A673 (cell line): ENCODE measurements at regions not wholly inside any gene's neighbourhood (a gene's known extent, or its start where the extent isn't known, plus 50 kb on each side); places are given as distances from the start of the nearest gene placed in this dataset.

Source experiments
- BruUV-seq: library from RNA; stranded (reverse); fragments of 400-500 nt; replicated peaks from 2 replicates; lab custom pipeline; 2021; lab: Mats Ljungman, UMichigan
- CTCF ChIA-PET: fragments of 300-600 bp; sonication (Branson Sonifier 250); formaldehyde crosslinking; loops from one replicate; lab custom pipeline; 2022; ENCODE audit warnings: antibody characterized with exemption; lab: Charles Lee
- POLR2A ChIA-PET: fragments of 300-600 bp; sonication (Branson Sonifier 250); formaldehyde crosslinking; loops from one replicate; lab custom pipeline; 2022; ENCODE audit warnings: antibody characterized with exemption; ENCODE audit not compliant: low non-redundant PET; lab: Charles Lee
- DNase-seq: peaks from one replicate; pipeline ENCODE4 v3.0.0-alpha.2; 2015; ENCODE audit warnings: low spot score
- H3K27ac ChIP-seq: fragments of 200-600 bp; sonication (generic); 2 replicates; pipeline ENCODE4 v1.5.1; 2016; ENCODE audit warnings: mixed run types, low read depth, mild to moderate bottlenecking, mixed read lengths, antibody characterized with exemption, low read length; ENCODE audit not compliant: poor library complexity, severe bottlenecking
- H3K27me3 ChIP-seq: fragments of 200-600 bp; sonication (generic); replicated peaks from 2 replicates; pipeline ENCODE4 v1.6.1; 2017; ENCODE audit warnings: mixed run types, low read depth, mild to moderate bottlenecking, mixed read lengths, antibody characterized with exemption, low read length; ENCODE audit not compliant: insufficient read depth, poor library complexity
- H3K36me3 ChIP-seq: fragments of 200-600 bp; sonication (generic); 2 replicates; pipeline ENCODE4 v1.6.1; 2016; ENCODE audit warnings: mixed run types, mild to moderate bottlenecking, mixed read lengths, antibody characterized with exemption, low read length; ENCODE audit not compliant: insufficient read depth, poor library complexity, severe bottlenecking
- H3K4me1 ChIP-seq: fragments of 200-600 bp; sonication (generic); 2 replicates; pipeline ENCODE4 v1.6.1; 2017; ENCODE audit warnings: mixed run types, mild to moderate bottlenecking, mixed read lengths, antibody characterized with exemption, low read length; ENCODE audit not compliant: insufficient read depth, poor library complexity, severe bottlenecking
- H3K4me3 ChIP-seq: fragments of 200-600 bp; sonication (generic); 2 replicates; pipeline ENCODE4 v1.5.1; 2016; ENCODE audit warnings: low read depth, mixed run types, mild to moderate bottlenecking, mixed read lengths, low read length; ENCODE audit not compliant: poor library complexity, severe bottlenecking
- H3K9me3 ChIP-seq: fragments of 200-600 bp; sonication (generic); 2 replicates; pipeline ENCODE4 v1.6.1; 2016; ENCODE audit warnings: mixed run types, low read depth, mild to moderate bottlenecking, mixed read lengths, antibody characterized with exemption, low read length; ENCODE audit not compliant: poor library complexity, severe bottlenecking
- EZH2 ChIP-seq: fragments of 200-600 bp; sonication (generic); IDR thresholded peaks from 2 replicates; pipeline ENCODE4 v1.6.1; 2017; ENCODE audit warnings: borderline replicate concordance, low read depth, mild to moderate bottlenecking, mixed read lengths, antibody characterized with exemption, low read length; ENCODE audit not compliant: poor library complexity, severe bottlenecking
- intact Hi-C: fragments of 100-400 bp; cut with micrococcal nuclease; formaldehyde crosslinking; loops from one replicate; pipeline ENCODE4 v1.10.0; 2022; ENCODE audit not compliant: unreplicated experiment
- TF ChIP-seq, protein P1 (sequence below): fragments of 300-800, 200-600 bp; sonication (generic); conservative IDR thresholded peaks from 2 replicates; pipeline ENCODE4 v1.5.1; 2017; ENCODE audit warnings: low read depth, mild to moderate bottlenecking, antibody characterized with exemption, low read length, moderate library complexity, mixed read lengths

DNA sequence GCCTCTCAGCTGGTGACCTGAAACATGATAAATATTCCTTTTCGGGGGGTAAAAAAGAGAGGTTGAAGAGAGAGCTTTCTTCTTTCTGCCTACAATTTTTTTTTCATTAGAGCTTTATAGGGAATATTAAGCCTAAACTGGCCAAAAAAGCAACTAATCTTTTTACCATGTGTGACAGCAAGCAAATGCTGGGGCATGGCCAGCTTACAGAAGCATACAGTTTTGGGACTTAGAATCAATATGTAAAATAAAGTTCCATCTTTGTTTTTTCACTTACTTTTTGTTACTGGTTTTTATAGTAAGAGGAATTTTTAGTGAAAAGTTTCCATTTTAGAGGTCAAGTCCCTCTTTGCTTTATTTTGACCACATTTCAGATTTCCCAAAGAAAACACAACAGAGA is 301.2 kb upstream of the DEPDC1 start:
- BruUV-seq: no TSS peak
- no peaks in the 10 kb centered on the region for H3K27me3 ChIP-seq
- no peaks in the 10 kb centered on the region for H3K9me3 ChIP-seq
- intact Hi-C loops: no loop called here
- TF ChIP-seq, protein P1, sequence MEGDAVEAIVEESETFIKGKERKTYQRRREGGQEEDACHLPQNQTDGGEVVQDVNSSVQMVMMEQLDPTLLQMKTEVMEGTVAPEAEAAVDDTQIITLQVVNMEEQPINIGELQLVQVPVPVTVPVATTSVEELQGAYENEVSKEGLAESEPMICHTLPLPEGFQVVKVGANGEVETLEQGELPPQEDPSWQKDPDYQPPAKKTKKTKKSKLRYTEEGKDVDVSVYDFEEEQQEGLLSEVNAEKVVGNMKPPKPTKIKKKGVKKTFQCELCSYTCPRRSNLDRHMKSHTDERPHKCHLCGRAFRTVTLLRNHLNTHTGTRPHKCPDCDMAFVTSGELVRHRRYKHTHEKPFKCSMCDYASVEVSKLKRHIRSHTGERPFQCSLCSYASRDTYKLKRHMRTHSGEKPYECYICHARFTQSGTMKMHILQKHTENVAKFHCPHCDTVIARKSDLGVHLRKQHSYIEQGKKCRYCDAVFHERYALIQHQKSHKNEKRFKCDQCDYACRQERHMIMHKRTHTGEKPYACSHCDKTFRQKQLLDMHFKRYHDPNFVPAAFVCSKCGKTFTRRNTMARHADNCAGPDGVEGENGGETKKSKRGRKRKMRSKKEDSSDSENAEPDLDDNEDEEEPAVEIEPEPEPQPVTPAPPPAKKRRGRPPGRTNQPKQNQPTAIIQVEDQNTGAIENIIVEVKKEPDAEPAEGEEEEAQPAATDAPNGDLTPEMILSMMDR: no peak
- no peak for TF ChIP-seq EZH2
- no peak for DNase-seq
- no peaks in the 10 kb centered on the region for H3K4me1 ChIP-seq
- CTCF ChIA-PET: no interaction called here
- no peak overlapping the region for H3K27ac ChIP-seq
- POLR2A ChIA-PET: no interaction called here
- H3K4me3 ChIP-seq: no peak overlapping the region
- H3K36me3 ChIP-seq: no peaks in the 10 kb centered on the region

DNA sequence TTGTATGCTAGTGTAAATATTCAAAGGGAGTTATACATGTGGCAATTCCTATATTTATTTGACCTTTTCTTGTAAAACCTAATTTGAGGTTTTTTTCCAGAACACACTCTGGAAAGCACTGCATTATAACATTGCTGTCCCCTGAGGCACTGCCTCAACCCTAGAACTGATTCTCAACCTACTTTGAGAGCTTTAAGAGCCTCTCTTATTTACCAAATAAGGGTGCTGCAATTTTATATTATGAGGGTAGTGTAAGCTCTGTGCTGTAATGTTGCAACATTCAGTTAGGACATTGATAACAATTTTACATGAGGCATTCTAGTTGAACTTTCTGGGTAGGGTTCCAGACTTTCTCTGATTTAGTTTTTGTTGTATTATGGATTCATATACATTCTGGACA is 302.2 kb upstream of the DEPDC1 start:
- no peaks in the 10 kb centered on the region for H3K4me1 ChIP-seq
- no peak overlapping the region for H3K4me3 ChIP-seq
- CTCF ChIA-PET: no interaction called here
- H3K36me3 ChIP-seq: no peaks in the 10 kb centered on the region
- POLR2A ChIA-PET: no interaction called here
- no peaks in the 10 kb centered on the region for H3K9me3 ChIP-seq
- TF ChIP-seq, protein P1: no peak
- TF ChIP-seq EZH2: no peak
- BruUV-seq: no TSS peak
- no peak overlapping the region for H3K27ac ChIP-seq
- intact Hi-C loops: no loop called here
- no peak for DNase-seq
- no peaks in the 10 kb centered on the region for H3K27me3 ChIP-seq

DNA sequence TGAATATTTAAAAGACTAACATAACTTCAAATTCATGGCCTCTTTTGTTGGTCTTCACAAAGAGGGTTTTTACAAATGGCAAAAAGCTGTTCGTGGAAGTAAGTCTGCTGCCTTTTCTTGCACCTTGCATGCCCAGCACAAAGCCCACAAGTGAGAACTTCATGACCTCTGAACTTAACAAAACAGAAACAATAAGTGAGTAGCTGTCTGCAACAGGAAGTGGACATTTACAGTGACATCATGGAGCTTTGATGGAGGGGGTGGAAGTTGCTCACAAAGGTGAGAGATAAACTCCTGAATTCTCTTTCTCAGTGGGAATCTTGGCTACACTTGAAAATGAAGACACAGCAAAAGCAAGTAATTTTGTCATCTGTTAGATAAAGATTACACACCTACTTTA is 303.3 kb upstream of the DEPDC1 start:
- H3K4me3 ChIP-seq: no peak overlapping the region
- no peaks in the 10 kb centered on the region for H3K36me3 ChIP-seq
- ChIA-PET CTCF (no interaction called here), POLR2A (no interaction called here)
- no peak for TF ChIP-seq EZH2
- TF ChIP-seq, protein P1: no peak
- no peak for DNase-seq
- no TSS peak for BruUV-seq
- H3K27ac ChIP-seq: no peak overlapping the region
- H3K4me1 ChIP-seq: no peaks in the 10 kb centered on the region
- H3K27me3 ChIP-seq: no peaks in the 10 kb centered on the region
- intact Hi-C loops: no loop called here
- H3K9me3 ChIP-seq: no peaks in the 10 kb centered on the region
